ENCODE measurements at regions not wholly inside any gene's neighbourhood (a gene's known extent, or its start where the extent isn't known, plus 50 kb on each side); places are given as distances from the start of the nearest gene placed in this dataset.
"Not testable (repeated sequence)": the region's sequence is repeated elsewhere in the genome, so short reads cannot be mapped to it uniquely, and the experiment has no call there.

DNA sequence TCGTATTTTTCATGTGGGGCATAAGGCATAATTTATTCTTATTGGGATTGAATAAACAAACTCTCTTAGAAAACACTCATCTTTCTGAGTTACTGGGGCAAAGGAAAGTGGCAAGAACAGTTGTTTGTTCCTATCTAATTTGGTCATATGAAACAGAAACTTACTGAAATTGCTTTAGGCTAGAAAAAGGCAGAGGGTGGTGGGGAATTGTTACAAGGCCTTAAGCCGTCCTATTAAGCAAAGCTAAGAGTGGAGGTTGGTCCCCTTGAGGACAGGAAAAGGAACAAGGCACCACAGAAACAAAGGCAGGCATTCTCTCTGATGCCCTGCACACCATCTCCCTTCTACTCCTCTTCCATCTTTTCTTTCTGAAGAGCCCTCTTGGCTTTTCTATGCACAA, 830.9 kb downstream of the EDEM1 start:
- no peak overlapping the region for H3K4me3 ChIP-seq (ENCODE audit: low read depth, poor library complexity, severe bottlenecking)
- DNase-seq (ENCODE audit: low spot score in 2 of 2), result no peak
- TF ChIP-seq POLR2A (IDR thresholded peaks at IDR 0.05), result no peak
- TF ChIP-seq CTCF (IDR thresholded peaks at IDR 0.05), result no peak
- intact Hi-C loops (cut with DNase I; ENCODE audit: low total_unique reads), result no loop called here
- WGBS, 2 donors, result 72 to 80% methylated on average over 2 of the region's 2 CpGs

DNA sequence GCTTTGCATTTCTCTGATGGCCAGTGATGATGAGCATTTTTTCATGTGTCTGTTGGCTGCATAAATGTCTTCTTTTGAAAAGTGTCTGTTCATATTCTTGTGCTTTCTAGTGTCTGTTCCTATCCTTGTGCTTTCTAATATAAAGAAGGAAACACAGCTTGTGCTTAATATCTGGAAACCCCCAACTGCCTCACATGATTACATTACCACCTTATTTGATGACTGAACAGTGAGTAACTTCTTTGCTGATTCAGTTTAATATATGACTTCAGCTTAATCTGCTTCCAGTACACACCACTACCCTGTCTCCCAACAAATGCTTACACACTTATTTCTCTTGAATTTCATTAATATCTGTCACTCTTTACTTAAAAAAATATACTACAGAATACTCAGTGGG, 835.1 kb downstream of the EDEM1 start:
- DNase-seq (ENCODE audit: low spot score in 2 of 2), result no peak
- no peak for TF ChIP-seq POLR2A (IDR thresholded peaks at IDR 0.05)
- TF ChIP-seq CTCF (IDR thresholded peaks at IDR 0.05), result no peak
- intact Hi-C loops (cut with DNase I; ENCODE audit: low total_unique reads), result no loop called here
- H3K4me3 ChIP-seq (ENCODE audit: low read depth, poor library complexity, severe bottlenecking), result no peak overlapping the region

DNA sequence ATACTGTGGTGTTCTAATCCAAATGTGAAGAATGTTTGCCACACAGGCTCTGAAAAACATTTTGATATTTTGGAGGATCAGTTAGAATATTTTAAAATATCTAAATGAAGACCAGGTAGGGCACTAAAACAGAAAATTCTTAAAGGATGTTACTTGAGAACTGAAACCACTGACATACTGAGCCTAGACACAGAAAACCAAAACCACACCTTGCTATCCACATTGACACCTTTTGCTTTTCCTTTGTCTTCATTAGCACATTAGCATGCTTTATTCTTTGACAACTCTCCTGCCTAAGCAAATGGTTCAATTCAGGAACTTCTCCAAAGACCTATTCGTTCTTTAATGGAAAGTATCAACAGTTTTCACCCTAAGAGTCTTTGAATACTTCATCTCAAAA, 835.9 kb upstream of the GRM7 start:
- H3K4me3 ChIP-seq (ENCODE audit: low read depth, poor library complexity, severe bottlenecking), result no peak overlapping the region
- no peak for DNase-seq (ENCODE audit: low spot score in 2 of 2)
- intact Hi-C loops (cut with DNase I; ENCODE audit: low total_unique reads), result no loop called here
- TF ChIP-seq POLR2A (IDR thresholded peaks at IDR 0.05) (no peak), CTCF (IDR thresholded peaks at IDR 0.05) (no peak)
- WGBS, 2 donors, result 83 to 84% methylated on average over 1 of the region's 1 CpG

GRCh38 chr3:6030648-6031047, 830.3 kb upstream of the GRM7 start:
- DNase-seq (ENCODE audit: low spot score in 2 of 2); intact Hi-C loops (cut with DNase I; ENCODE audit: low total_unique reads); H3K4me3 ChIP-seq (ENCODE audit: low read depth, poor library complexity, severe bottlenecking): not testable (repeated sequence)
- 41 to 42% methylated on average over 4 of the region's 4 CpGs for WGBS, 2 donors

DNA sequence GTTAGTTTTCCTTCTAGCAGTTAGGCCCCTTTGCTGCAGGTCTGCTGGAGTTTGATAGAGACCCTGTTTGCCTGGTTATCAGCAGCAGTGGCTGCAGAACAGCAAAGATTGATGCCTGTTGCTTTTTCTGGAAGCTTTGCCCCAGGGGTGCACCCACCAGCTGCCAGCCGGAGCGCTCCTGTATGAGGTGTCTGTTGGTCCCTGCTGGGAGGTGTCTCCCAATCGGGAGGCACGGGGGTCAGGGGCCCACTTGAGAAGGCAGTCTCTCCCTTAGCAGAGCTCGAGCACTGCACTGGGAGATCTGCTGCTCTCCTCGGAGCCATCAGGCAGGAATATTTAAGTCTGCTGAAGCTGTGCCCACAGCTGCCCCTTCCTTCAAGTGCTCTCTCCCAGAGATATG, 825.3 kb upstream of the GRM7 start:
- intact Hi-C loops (cut with DNase I; ENCODE audit: low total_unique reads), result no loop called here
- no peak for DNase-seq (ENCODE audit: low spot score in 2 of 2)
- TF ChIP-seq CTCF (IDR thresholded peaks at IDR 0.05) (no peak), POLR2A (IDR thresholded peaks at IDR 0.05) (no peak)
- H3K4me3 ChIP-seq (ENCODE audit: low read depth, poor library complexity, severe bottlenecking), result no peak overlapping the region
- 78 to 95% methylated on average over 6 of the region's 6 CpGs for WGBS, 2 donors

DNA sequence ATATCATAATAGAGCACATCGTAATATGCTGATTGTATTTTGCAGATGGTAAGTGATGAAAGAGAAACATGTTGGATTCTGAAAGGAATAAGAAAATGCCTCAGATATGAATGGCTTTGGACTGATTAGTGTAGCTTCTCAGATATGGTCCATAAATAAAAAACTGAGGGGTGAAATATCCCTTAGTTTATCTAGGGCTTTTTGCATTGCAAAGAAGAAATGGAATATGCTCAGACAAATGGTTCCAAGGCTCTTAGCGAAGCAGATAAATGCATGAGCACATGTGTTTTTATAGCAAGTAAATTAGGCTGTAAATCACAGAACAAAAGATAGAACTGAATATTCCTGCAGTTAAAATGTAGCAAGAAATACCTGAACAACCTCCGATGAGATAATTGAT, 820.9 kb upstream of the GRM7 start:
- no peak overlapping the region for H3K4me3 ChIP-seq (ENCODE audit: low read depth, poor library complexity, severe bottlenecking)
- TF ChIP-seq POLR2A (IDR thresholded peaks at IDR 0.05) (no peak), CTCF (IDR thresholded peaks at IDR 0.05) (no peak)
- intact Hi-C loops (cut with DNase I; ENCODE audit: low total_unique reads), result no loop called here
- no peak for DNase-seq (ENCODE audit: low spot score in 2 of 2)
- WGBS, 2 donors, result 52 to 59% methylated on average over 3 of the region's 3 CpGs
